ENCODE measurements at regions not wholly inside any gene's neighbourhood (a gene's known extent, or its start where the extent isn't known, plus 50 kb on each side); places are given as distances from the start of the nearest gene placed in this dataset.
"Not testable (repeated sequence)": the region's sequence is repeated elsewhere in the genome, so short reads cannot be mapped to it uniquely, and the experiment has no call there.

- intact Hi-C loops (cut with micrococcal nuclease): no loop called here
- Mint-ChIP-seq H3K4me3 (no peak overlapping the region), H3K27me3 (peaks cover 5% of the 10 kb centered on the region), H3K9me3 (peaks cover 4% of the 10 kb centered on the region), H3K4me1 (no peaks in the 10 kb centered on the region), H3K27ac (no peak overlapping the region), H3K36me3 (ENCODE audit: low read depth) (no peaks in the 10 kb centered on the region)
- POLR2A ChIA-PET: no interaction called here
- ATAC-seq (ENCODE audit: low read depth) (no peak), DNase-seq (no peak)
- CTCF ChIA-PET: no interaction called here
- no peak for TF ChIP-seq CTCF (IDR thresholded peaks at IDR 0.05)
These were observed 105.3 kb upstream of the PIK3R1 start for GRCh38 chr5:68110264-68110663.

- H3K9me3 Mint-ChIP-seq; H3K4me1 Mint-ChIP-seq; H3K27ac Mint-ChIP-seq; POLR2A ChIA-PET; DNase-seq; ATAC-seq (ENCODE audit: low read depth); H3K27me3 Mint-ChIP-seq; H3K36me3 Mint-ChIP-seq (ENCODE audit: low read depth); CTCF ChIA-PET; H3K4me3 Mint-ChIP-seq; intact Hi-C loops (cut with micrococcal nuclease): not testable (repeated sequence)
These were observed 111.3 kb upstream of the PIK3R1 start for GRCh38 chr5:68104217-68104616.

GRCh38 chr5:68103297-68103696 is 112.3 kb upstream of the PIK3R1 start:
- H3K27me3 Mint-ChIP-seq; H3K4me1 Mint-ChIP-seq; CTCF ChIA-PET; DNase-seq; POLR2A ChIA-PET; H3K4me3 Mint-ChIP-seq; H3K36me3 Mint-ChIP-seq (ENCODE audit: low read depth); intact Hi-C loops (cut with micrococcal nuclease); ATAC-seq (ENCODE audit: low read depth); H3K27ac Mint-ChIP-seq; H3K9me3 Mint-ChIP-seq: not testable (repeated sequence)

GRCh38 chr5:68099327-68099726 is 116.2 kb upstream of the PIK3R1 start:
- no peak overlapping the region for H3K4me3 Mint-ChIP-seq
- CTCF ChIA-PET: no interaction called here
- intact Hi-C loops (cut with micrococcal nuclease): no loop called here

GRCh38 chr5:68093455-68094159 is 121.9 kb upstream of the PIK3R1 start:
- TF ChIP-seq CTCF (IDR thresholded peaks at IDR 0.05): no peak
- Mint-ChIP-seq H3K9me3 (peaks cover 5% of the 10 kb centered on the region), H3K4me3 (no peak overlapping the region), H3K27ac (no peak overlapping the region), H3K4me1 (no peaks in the 10 kb centered on the region), H3K27me3 (peaks cover 2% of the 10 kb centered on the region), H3K36me3 (ENCODE audit: low read depth) (no peaks in the 10 kb centered on the region)
- intact Hi-C loops (cut with micrococcal nuclease): no loop called here
- ChIA-PET CTCF (no interaction called here), POLR2A (no interaction called here)
- DNase-seq: no peak
- no peak for ATAC-seq (ENCODE audit: low read depth)

More at GRCh38 chr5:68099327-68099726, 116.2 kb upstream of the PIK3R1 start:
- DNase-seq: no peak
- no peak for ATAC-seq (ENCODE audit: low read depth)
- Mint-ChIP-seq H3K36me3 (ENCODE audit: low read depth) (no peaks in the 10 kb centered on the region), H3K27ac (no peak overlapping the region), H3K27me3 (peaks cover 3% of the 10 kb centered on the region), H3K9me3 (peaks cover 5% of the 10 kb centered on the region), H3K4me1 (no peaks in the 10 kb centered on the region)
- POLR2A ChIA-PET: no interaction called here
- TF ChIP-seq CTCF (IDR thresholded peaks at IDR 0.05): no peak

- intact Hi-C loops (cut with micrococcal nuclease): no loop called here
- Mint-ChIP-seq H3K27ac (no peak overlapping the region), H3K4me3 (no peak overlapping the region), H3K9me3 (peaks cover 5% of the 10 kb centered on the region), H3K27me3 (peaks cover 2% of the 10 kb centered on the region), H3K36me3 (ENCODE audit: low read depth) (no peaks in the 10 kb centered on the region), H3K4me1 (no peaks in the 10 kb centered on the region)
- no peak for ATAC-seq (ENCODE audit: low read depth)
- ChIA-PET POLR2A (no interaction called here), CTCF (no interaction called here)
- DNase-seq: no peak
- no peak for TF ChIP-seq CTCF (IDR thresholded peaks at IDR 0.05)
These were observed 127.3 kb upstream of the PIK3R1 start for GRCh38 chr5:68088302-68088701.

All from activated B cell treated with CpG ODN at 0.5 μM for 24 hours (primary cell).